GM19324 (cell line): ENCODE measurements at regions not wholly inside any gene's neighbourhood (a gene's known extent, or its start where the extent isn't known, plus 50 kb on each side); places are given as distances from the start of the nearest gene placed in this dataset.

Experiments used
- ATAC-seq: cut with Tn5 transposase; IDR thresholded peaks from one replicate; pipeline ENCODE4 v1.9.1; 2021; ENCODE audit warnings: mild to moderate bottlenecking, moderate library complexity; ENCODE audit not compliant: unreplicated experiment, low FRiP score

DNA sequence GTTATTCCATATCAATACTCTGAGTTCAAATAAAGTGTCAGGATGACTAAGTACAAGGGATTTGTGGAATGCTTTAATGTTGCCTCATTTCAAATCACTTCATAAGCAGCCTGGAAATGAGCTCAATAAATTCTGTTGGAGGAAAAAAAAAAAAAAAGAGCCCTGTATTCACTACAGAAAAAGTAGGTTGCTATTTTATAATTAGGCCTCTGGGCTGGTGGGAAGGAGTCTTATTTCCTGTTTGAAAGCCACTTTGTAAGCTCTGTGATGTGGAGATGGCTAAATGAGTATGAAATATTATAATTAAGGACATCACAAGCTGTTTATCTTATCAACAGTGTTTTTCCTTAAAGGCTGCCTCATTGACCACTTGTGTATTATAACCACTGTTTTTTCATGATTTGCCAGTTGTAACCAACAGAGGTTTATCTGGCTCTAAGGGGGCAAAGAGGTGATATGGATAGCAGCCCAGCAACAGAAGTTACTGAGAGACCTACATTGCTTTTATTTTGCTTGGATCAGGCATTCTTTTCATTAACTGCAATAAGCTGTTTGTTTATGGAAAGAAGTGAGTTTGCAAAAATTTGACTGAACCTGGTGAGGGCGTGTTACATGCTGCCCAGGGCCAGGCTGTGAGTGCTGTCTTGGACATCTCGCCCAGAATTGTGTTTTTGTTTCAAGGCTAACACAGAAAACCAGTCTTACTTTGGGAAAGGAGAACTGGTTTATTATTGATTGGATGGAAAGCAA is 563.3 kb upstream of the MAP3K7 start:
- no peak for ATAC-seq

DNA sequence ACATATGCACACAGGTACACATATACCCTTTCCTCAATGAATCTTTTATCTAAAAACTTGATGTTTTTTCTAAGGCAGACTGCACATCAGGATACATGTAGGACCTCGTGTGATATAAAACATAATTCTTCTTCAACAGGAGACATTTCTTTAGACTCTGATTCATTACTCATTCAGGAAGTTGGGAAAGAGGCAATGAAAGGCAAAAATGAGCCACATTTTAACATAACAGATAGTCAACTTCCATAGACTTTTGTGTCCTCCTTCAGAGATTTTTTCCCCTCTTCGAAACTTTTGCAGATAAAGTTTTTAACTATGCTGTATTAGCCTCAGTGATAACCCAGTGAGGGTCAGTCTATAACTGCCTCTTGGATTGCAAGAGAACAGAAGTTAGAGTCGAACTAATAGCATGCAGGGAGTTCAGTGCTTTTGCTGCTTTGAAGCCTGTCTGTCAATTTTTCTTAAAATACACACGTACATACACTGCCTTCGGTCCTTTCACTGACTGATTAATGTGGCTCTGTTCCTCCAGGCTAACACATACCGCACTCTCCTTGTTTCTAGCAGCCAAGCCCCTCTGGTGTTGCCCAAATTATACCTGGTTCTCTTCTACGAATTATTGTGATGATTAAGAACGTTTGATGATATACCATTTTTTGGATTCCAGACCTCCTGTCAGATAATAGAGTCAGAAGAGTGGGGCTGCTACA is 562.5 kb upstream of the MAP3K7 start:
- ATAC-seq = no peak

DNA sequence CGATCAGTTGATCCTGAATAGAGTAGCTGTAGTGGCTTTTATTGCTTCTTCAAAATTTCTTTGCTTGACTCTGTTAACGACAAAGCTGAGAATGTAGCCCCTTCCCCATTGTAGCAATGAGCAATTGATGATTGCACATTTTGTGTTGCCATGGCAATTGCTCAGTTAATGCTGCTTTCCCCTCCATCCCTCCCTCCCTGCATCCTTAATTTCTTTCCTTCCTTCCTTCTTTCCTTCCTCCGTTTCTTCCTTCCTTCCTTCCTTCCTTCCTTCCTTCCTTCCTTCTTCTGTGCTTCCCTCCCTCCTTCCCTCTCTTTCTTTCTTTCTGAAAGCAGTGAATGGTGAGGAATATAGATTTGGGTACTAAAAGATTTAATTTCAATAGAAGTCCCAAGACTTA is 557.3 kb upstream of the MAP3K7 start:
- ATAC-seq = no peak

DNA sequence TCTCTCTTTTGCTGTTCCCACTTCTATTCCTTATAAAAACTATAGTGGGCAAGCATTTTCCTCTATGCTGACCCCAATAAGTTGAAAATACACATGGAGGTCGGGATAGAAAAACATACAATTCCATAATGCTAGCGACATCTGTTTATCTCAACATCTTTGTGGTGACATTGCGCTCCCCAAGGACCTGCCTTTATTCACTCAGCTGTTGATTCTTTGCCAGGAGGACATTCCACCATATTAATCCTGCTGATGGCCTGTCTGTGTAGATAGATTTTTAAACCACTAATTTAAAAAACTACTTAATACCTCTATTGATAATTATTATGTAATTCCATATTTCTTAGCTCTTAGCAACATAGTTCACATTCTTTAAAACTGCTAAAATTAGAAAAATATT is 555.3 kb upstream of the MAP3K7 start:
- ATAC-seq = no peak

DNA sequence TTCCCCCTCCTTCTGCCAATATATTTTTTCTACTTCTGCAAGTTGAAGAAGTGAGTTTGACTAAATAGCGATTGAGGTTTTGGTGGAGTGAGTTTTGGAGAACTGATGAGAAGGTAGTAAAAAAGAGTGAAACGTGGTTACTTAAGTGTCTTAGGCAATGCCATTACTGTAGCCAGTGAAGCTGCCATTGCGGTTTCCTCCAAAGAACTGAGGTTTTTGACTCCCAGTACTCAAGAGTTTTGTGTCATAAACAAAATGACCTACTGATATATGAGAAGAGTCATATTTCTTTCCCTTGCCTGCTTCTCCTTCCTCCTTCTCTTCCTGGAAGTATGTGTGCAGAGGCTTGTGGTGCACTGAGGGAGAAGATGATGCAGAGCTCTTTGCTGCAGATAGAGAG is 554.5 kb upstream of the MAP3K7 start:
- no peak for ATAC-seq

DNA sequence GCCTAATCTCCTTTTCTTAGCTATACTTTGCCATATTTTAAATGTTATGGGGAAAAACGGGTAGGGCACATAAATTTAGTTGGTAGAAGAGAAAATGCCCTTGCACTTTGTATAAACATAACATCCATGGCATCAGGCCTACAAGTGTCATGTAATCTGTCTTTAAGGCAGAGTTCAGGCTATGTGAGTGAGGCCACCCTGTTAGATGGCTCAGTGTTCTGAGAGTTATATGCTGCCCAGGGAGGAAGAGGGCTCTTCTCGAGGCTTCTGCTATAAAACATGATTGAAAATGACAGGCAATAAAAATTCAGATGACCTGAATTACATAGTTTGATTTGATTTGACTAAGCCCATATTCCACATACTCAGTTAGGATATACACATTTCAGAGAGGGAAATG is 553.6 kb upstream of the MAP3K7 start:
- no peak for ATAC-seq

DNA sequence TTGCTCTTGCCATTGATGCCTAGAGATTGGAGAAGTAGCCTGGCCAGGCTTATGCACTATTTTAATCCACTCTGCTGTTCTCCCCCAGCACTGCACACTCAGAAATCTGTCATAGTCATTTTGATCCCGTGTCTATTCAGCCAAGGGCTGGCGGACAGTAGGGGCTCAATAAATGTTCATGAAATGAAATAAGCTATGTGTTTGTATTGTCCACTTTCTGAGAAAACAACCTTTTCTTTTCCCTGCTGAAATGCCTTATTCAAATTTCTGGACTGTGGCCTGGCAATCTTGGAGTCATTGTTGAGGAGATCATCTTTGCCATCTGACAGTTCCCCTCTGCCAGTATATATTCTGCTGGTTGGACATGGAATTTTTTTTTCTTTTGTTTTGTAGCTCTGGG is 550.4 kb upstream of the MAP3K7 start:
- ATAC-seq = no peak

DNA sequence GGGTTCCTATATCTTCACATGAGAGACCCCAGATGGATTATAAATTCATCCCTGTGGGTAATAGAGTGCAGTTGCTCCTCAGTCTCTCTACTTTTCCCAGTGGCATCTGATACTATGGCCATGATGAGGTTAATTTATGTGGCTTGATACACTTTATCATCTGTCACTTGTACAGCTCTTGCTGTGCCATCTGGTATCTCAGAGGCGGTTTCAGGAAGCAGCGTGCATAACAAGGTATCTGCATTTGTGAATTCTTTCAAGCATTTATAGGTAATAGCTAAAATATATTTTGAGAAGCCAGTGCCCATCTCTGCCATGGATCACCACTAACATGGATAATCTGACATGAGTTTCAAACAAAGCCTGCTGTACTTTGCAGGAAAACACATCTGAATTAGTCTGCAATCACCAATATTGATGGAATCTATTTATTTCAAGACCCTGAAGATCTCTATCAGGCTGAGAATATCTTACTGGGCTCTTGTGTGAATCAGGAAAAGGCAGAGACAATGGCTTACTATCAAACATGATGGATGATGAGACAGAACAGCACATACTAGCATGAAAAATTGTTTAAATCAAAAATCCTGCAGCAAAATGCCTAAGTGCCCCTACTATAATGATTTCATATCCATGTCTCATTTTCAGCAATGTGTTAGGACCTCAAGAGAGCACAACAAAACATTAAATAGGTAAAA is 548.7 kb upstream of the MAP3K7 start:
- ATAC-seq = no peak

DNA sequence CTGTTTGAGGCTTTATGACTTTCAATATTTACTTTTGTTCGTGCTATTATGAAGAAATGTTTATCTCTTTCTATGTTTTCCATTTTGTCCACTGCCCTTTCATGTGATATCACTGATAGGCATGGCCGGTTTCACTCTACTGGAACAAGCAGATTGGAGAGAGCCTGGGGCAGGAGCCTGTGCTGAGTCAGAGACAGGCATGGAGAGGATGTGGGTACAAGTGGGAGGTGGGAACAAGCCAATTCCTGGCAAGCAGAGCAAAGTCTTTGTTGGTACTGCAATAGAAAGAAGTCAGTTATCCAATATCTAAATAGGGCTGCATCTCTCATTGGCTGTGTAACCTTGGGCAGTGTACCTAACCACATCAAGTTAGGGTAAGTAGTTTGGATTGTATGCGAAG is 545.6 kb upstream of the MAP3K7 start:
- no peak for ATAC-seq

DNA sequence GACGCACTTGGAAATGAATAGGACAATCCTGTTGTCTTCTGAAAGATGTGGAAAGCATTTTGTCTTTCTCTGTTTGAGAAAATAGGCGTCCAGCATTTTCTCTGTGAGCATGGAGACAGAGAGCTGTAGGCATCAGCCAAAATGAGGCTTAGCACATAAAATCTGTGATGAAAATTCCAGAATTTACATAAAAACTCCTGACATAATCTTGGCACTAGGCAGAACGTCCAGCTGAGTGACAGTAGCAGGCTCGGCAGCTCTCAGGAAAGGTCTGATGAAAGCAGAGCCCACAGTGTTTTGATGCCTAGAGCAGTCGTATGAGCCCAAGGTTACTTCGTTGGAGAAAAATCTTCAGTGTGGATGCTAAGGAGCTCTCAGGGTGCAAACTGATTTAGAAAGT is 543.3 kb upstream of the MAP3K7 start:
- no peak for ATAC-seq

DNA sequence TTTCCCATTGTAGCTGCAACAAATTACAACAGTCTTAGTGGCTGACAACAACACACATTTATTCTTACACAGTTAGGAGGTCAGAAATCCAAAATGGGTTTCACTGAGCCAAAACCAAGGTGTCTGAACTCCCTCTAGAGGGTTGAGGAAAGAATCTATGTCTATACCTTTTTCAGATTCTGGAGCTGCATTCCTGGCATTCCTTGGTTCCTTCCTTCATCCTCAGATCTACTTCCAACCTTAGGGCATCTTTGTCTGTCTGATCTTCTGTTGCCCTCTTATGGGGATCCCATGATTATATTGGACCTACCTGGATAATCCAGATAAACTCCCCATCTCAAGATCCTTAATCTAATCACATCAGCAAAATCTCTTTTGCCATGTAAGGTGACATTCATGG is 540.9 kb upstream of the MAP3K7 start:
- no peak for ATAC-seq

DNA sequence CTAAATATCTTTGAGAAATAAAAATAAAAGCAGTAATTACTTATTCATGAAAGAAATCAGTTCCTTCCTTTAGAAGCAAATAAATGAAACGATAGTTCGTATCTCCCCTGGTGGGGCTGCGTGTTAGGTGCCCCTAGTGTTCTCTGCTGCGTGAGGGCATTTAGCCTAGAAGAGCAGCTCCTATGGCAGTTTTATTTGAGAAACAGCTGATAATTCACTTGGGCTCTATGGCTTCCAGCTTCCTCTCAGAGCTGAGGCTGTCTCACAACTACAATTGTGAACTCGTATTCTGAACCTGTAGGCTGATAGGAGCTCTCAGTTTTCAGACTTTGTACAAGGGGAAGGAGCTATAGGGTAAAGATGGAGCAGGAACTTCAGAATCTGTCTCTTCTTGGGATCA is 540.0 kb upstream of the MAP3K7 start:
- ATAC-seq = no peak

DNA sequence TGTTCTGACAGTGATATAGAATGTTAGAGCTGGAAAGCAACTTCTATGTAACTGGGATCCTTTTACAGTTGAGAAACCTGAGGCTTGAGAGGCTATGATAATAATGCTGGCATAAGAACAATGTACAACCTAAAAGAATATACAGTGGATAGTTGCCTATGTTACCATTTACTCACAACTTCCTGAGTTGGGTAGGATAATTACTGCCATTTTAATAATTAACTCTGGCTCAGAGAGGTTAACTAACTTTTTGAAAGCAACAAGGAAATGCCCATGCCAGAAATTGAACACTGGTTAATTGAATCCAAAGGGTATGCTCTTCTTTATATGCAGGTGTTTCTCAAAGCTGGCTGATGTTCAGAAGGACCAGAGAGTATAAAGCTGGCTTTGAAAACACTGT is 530.7 kb upstream of the MAP3K7 start:
- no peak for ATAC-seq

DNA sequence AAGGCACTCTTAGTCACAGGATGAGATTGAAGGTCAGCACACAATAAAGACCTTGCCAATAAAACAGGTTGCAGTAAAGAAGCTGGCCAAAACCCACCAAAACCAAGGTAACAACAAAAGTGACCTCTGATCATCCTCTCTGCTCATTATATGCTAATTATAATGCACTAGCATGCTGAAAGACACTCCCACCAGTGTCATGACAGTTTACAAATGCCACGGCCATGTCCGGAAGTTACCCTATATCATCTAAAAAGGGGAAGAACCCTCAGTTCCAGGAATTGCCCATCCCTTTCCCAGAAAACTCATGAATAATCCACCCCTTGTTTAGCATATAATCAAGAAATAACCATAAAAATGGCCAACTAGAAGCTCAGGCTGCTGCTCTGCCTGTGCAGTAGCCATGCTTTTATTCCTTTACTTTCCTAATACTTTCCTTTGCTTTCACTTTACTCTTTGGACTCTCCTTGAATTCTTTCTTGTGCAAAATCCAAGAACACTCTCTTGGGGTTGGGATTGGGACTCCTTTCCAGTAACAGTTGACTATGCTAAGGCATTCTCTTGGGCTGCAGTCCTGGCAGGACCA is 527.3 kb upstream of the MAP3K7 start:
- no peak for ATAC-seq

DNA sequence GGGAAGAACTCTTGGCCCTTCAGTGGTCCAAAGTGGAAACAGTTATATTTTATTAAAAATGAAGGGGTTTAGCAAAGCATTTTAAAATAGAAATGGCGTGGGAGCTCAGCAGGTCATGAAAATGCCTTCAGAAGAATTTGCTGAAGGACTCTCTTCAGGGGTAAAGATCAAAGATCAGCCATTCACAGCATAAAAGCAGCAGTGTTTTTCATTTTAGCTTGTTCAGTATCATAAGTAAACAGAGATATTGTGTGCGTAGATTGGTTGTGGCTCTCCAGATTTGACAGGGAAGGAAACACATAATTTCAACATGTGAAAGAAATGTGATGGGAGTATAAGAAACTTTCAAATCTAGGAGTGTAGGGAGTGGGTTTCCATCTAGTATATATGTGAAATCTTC is 519.2 kb upstream of the MAP3K7 start:
- no peak for ATAC-seq

DNA sequence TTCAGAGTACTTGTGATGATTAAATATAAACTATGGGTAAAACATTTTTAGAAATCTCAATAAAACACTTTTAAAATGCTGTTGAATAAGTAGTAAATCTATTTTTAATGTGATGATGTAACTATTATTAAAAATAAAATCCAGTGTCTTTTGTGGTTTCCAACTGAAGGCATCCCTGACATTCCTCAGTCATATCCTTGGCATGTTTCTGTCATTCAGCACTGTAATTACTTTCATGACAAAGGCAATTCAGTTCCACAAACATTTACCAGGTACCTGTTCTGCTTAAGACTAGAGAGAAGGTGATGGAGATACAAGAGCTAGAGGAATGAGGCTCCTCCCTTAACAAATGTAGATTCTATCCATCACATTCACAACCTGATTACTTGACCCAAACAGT is 518.7 kb upstream of the MAP3K7 start:
- ATAC-seq = no peak

DNA sequence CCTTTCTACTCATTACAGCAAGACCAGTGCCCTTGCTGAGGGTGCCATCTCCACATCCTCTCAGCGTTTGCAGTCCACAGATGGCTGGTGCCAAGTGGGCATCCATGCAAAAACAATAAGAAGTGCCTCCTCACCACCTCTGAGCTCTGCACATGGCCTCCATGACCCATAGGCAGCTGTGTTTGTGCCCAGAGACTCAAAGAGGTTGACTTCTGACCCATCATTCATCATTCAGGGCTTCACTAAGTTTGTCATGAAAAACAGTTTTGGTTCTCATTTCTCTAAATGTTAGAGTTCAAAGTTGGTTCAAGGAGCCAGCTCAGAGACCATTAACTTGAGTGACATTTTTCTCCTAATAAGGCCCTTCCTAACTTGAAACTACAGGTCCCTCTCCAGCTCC is 512.6 kb upstream of the MAP3K7 start:
- no peak for ATAC-seq

DNA sequence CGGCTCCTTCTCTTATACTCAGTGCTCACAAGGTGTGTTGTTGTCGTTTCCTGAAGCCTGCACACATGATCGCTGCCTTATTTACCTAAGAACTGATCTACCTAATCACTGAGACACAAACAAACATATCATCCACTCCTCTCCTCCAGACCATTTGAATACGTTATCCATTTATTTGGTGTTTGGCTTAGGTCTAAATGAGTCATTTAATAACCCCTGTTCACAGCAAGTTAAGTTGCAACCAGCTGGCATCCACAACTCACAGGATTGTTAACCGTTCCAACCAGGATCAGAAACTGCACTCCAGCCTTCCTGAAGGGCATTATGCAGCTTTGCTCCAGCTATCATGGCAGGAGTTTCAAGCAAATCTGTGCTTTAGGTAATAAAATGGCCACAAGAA is 511.1 kb upstream of the MAP3K7 start:
- no peak for ATAC-seq

DNA sequence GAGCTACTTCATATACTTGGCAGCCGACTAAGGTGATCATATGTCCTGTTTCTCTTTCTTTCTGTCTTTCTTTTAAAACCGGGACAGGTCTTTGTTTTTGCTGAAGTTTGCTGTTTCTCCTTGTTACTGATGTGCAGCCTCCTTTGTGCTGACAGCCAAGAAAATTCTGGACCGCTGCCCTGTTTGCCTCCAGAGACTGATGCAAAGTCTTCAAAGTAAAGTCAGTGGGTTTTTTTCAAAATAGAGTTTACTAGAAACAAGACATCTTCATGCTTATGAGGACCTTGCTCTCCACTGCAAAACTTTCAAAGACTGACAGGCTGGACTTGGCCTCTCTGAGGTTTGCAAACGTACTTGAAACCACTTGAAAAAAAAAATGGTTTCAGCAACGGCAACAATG is 510.5 kb upstream of the MAP3K7 start:
- no peak for ATAC-seq

DNA sequence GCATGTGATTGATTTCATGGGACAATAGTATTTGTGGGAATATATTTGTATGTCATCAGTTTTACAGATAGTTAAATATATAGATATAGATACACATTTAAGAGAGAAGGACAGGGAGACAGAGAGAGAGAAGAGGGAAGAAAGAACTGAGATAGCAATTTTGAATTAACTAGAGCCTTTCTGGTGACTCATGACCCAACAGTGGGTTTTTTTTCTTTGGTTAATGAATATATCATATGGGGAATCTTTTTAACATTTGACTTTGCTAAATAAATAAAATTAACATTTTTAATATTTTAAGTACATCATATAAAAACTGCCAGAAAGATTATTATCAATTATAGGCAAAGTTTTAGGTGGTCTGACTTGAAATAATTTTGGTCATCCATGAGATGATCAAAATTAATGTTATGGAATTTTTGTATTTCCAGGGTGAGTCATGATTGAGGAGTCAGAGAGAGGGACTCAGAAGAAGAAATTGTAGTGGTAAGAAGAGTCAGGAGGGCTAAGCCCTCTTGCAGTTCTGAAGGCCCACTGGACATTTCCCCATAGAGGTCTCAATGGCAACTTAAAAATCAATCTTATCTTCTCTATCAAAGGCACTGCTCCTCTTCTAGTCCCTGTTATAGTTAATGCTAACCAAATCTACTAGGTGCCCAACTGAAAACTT is 508.1 kb upstream of the MAP3K7 start:
- ATAC-seq = no peak

DNA sequence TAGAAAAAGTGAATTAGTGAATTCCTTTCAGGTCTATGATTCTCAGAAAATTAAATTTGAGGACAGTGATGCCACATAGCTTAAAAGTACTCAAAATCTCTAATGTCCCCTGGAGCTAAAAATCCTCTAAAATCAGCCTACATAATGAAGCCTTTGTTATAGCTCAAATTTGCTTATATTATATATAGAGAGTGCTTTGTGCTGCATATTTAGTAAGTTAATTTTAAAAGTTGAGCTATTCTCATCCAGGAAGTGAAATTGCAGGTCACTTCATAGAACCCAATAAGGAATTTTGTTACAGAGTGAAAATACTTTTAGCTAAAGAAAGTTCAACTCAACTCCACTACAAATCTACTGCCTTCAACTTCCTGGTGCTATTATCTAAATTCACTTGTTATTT is 507.5 kb upstream of the MAP3K7 start:
- no peak for ATAC-seq
